GM21786 (cell line): ENCODE measurements at regions not wholly inside any gene's neighbourhood (a gene's known extent, or its start where the extent isn't known, plus 50 kb on each side); places are given as distances from the start of the nearest gene placed in this dataset.

Experiments used
- ATAC-seq: cut with Tn5 transposase; IDR thresholded peaks from one replicate; pipeline ENCODE4 v1.9.1; 2021; ENCODE audit not compliant: unreplicated experiment

GRCh38 chr14:54342806-54343205, 54.0 kb upstream of the CDKN3 start:
- no peak for ATAC-seq

- no peak for ATAC-seq
These were observed 53.3 kb upstream of the CDKN3 start for GRCh38 chr14:54343272-54344121.

GRCh38 chr14:54344445-54344844, 52.4 kb upstream of the CDKN3 start:
- ATAC-seq, result no peak

GRCh38 chr14:54346257-54346656, 50.5 kb upstream of the CDKN3 start:
- ATAC-seq, result no peak
